ENCODE measurements at regions not wholly inside any gene's neighbourhood (a gene's known extent, or its start where the extent isn't known, plus 50 kb on each side); places are given as distances from the start of the nearest gene placed in this dataset.

DNA sequence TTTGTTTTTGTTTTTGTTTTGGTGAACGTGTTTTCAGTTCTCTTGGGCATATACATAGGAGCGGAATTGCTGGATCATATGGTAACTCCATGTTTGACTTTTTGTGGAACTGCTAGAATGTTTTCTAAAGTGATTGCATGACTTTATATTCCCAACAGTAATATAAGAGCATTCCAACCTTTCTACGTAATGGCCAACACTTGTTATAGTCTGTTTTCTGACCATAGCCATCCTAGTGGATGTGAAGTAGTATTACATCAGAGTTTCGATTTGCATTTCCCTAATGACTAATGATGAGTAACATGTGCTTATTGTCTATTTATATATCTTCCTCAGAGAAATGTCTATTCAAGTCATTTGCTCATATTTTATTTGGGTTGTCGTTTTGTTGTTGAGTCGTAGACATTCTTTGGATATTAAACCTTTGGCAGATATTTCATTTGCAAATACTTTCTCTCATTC, 268.7 kb downstream of the AEBP2 start:
- DNase-seq (ENCODE audit: extremely low read depth, low read depth), result no peak

DNA sequence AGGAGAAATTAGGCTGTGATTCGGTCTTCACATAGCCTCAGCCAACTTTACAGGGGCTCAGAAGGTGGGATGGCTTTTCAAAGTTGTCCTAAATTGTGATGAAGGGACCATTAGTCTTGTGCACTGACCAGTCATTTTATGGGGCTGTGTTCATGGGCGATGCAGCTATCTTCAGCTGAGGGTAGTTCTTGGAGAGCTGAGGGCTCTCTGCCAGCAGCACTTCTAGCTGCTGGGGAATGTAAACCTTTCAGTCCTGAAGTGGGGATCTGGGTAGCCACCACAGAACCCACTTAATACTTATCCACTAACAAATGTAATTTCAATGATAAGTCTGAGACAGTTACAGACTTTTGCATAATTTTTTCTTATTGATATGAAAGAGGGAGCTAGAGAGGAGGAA, 270.6 kb downstream of the AEBP2 start:
- no peak for DNase-seq (ENCODE audit: extremely low read depth, low read depth)

DNA sequence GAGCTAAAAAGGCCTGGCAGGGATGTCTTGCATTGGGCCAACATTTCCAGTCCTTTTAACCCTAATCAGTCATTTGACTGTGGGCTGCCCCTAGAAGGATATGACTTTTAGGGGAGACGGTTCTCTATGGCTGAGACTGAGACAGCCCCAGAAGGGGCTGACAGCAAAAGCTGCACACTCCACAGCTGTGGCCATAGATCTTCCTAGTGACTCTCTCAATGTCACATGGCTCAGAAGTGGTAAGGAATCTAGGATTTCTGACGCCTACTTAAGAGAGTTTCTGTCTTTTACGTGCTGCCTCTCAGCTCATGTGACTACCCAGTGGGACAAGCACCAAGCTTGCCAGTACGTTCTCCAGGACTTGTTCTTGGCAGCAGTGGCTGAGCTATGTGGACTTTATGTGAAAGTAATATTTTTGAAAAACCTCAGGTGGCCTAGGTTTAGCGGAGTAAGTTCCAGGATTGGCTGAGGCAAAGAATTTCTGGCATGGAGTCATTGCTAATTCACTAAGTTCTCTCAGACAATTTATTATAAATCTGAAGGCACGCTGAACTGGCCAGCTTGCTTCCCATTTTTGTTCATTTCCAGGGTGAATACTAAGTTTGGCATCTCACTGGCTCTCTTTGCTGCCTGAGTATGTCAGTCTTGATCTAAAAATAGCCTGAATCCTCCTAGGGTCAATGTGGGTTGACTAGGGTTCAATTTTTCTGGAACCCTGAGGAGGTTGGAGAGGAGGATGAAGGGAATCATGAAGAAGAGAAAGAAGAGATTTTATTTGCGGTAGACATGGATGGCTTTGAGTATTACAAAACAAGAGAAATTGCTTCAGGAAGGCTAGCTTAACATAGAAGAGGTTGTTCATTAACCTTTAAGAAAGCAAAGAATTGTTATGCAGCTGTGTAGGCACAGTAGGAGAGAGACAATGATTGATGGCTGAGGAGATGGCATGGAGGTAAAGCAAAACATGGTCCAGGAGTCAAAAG, 271.8 kb downstream of the AEBP2 start:
- DNase-seq (ENCODE audit: extremely low read depth, low read depth), result no peak

DNA sequence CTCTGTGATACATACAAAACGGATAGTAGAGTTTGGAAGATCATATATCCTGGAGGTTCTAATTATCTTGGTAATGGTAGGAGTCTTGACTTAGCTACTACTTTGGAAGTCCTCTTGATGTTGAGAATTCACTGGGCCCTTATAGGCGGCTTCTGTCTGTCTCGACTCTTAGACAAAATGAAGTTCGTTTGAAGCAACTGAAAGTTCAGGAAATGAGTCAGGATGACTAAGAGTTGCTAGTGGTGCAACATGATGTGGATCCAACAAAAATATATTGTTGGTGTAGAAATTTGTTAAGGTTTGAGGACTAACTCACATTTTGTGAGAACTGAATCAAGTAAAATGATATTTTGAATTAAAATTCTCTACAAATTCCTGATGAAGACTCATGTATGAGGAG, 272.7 kb downstream of the AEBP2 start:
- peak; percentile 29 for DNase-seq (ENCODE audit: extremely low read depth, low read depth)

DNA sequence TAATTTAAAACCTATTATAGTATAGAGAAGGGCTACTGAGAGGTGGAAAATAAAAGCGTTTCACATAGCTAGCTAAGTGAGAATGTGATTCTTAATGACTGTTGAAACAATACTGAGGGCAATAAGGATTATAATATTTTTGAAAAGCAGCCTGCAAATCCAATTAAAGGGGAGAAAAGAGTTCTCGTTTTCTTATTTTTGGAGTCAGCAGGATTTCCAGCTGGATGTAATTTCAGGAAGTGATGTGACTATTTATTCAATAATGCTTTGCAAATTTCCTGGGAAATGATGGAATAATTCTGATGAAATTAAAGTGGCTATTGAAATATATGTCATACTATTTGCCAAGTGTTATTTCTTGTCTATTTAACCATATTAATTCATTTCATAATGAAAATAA, 279.1 kb downstream of the AEBP2 start:
- DNase-seq (ENCODE audit: extremely low read depth, low read depth), result no peak

DNA sequence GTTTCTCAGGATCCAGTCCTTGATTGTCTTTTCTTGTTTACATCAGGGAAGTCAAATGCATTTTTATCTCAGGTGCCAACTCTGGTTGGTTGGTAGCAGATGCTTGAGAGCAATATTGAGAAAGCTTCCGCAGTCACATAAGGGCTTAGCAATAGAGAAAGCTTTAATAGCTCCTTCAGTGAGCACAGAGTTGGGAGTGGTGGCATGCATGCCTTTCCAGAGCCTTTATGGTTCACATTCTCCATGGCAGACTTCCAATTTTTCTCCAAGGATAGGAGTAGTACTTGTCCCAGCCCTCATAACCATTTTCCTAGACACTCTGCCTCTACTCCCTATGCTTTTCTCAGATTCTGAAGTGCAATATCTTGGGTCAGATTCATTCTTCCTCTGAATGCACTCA, 280.4 kb downstream of the AEBP2 start:
- DNase-seq (ENCODE audit: extremely low read depth, low read depth), result no peak

DNA sequence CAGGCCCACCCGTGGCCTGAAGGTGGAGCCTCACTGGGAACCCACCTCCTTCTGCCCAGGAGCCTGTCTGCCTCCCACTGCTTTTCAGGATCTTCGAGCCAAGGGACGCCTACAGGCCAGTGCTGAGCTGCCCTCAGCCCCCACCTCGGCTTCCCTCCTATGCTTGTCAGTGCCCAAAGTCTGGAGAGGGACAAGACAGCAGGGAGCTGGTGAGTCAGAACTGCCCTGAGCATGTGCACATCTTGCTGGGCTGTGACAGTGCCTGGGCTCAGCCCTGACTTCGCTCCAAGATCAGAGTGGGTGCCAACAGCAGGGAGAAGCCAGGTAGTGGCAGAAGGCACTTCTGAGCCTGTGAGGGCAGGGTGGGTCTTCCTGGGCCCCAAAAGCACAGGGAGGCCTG, 286.8 kb downstream of the AEBP2 start:
- DNase-seq (ENCODE audit: extremely low read depth, low read depth), result no peak

DNA sequence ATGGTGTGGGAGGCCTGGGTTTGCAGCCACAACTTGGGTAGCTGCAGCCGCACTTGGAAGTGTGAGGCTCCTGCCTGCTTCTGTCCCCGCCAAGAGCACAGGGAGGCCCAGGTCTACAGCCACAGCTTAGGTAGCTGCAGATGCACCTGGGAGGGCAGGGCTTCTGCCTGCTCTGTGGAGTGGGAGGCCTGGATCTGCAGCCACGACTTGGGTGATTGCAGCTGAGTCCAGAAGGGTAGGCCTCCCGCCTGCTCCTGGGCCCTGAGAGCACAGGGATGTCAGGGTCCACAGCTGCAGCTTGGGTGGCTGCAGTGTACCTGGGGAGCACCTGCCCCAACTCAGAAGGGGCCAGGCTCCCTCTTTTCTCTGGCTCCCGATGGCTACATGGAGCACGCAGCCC, 287.3 kb downstream of the AEBP2 start:
- DNase-seq (ENCODE audit: extremely low read depth, low read depth), result no peak

DNA sequence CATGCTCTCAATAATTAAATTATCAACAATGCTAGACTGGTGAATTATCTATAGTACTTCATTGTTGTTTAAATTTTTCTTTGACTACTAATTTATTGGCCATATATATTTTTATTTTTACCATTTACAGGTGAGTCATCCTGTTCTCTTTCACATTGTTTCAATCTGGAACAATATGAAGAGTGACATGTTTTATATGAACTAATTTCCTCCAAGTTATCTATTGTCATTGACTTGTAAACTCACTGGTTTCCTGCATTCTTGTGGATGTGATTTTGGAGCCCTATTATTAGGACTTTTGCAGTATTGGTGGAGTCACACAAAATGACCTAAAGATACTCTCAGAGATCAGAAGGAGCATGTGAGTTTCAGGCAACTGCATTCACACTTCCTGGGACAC, 297.7 kb downstream of the AEBP2 start:
- no peak for DNase-seq (ENCODE audit: extremely low read depth, low read depth)

DNA sequence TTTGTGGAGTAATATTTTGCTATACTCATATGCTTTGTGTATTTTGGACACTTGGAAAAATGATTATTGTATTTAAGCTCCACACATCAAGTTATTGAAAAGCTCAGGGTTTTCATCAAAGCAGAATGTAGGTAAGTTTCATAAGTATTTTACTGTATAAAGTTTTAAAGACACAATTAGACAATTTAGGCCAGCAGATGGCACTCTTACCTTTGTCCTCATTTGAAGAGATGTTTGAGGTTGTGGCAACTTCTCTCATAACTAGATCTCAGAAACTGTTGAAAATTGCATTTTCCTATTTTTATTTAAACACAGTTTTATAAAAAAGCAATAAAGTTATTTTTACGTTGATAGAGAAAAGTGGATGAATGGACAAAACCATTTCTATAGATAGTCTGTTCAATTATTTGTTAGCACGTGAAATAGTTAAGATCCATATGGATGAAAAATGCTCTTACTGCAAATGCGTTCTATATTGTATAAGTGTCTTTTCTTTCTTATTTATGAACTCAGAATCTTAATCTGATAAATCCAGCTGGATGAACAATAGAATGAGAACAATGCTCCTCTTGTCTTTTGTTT, 300.0 kb downstream of the AEBP2 start:
- DNase-seq (ENCODE audit: extremely low read depth, low read depth), result peak; percentile 80

DNA sequence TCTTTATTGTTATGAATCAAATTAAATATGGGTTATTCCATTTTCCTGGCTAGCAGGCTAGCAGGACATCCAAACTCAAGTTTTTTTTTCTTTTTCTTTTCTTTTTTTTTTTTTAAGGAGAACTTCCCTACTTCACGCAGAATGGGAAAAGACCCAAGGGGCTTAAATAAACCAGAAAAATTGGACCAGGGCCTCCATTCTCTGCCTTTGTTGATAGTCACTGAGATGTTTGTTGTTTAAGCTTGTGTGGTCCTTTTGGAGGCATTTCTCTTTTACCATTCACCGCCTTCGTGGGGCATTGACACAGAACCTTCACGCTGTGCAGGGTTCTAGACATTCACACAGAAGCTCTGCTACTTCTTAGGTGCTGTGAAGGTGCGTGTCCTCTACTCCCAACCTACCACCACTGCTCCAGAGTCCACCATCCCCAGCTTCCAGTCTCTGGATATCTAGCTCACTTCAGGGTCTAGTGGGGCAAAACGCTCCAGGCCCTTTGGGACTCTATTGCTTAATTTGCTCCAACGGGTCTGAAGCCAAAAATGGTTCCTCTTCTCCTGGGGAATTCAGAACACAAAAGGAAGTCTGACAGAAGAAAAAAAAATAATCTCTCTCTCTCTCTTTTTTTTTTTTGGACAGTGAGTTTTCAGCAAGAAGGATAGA, 301.3 kb downstream of the AEBP2 start:
- no peak for DNase-seq (ENCODE audit: extremely low read depth, low read depth)

DNA sequence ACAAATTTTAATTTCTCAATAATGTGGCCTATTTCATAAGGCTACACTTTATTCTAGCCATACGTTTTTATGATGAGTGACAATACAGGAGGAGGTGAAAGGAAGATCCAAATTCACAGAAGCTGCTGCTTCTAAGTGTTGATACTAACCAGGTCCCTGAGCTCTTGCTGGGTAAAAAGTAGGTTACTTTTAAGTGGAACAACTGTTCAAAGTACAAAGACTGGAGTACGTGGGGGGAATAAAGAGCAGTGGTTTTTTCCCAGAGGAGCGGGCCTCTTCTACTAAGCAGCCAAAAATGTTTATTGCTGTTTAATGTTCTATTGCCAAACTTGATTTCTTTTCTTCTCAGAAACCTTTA, 301.8 kb downstream of the AEBP2 start:
- no peak for DNase-seq (ENCODE audit: extremely low read depth, low read depth)

DNA sequence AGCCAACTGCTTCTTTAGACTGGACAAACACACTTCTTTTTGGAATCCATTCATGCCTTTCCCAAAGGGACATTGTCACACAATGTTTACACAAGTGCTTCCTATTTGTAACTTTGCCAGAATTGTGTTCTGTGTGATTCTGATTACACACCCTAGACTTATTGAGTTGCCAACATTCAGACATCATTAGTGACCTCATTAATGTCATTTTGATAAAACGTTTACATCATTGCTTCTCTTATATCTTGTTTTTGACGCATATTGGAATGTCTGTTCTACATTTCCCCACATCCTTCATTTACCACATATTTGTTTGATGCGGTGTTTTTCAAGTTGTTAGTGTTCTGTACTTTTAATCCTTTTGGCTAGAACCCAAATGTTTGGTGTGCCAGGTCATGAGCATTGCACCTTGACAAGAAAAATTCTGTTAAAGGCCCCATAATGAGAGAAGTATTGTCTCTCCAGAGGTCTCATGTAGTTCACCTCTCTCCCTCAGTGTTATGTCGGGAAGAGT, 305.5 kb downstream of the AEBP2 start:
- peak; percentile 97 for DNase-seq (ENCODE audit: extremely low read depth, low read depth)

DNA sequence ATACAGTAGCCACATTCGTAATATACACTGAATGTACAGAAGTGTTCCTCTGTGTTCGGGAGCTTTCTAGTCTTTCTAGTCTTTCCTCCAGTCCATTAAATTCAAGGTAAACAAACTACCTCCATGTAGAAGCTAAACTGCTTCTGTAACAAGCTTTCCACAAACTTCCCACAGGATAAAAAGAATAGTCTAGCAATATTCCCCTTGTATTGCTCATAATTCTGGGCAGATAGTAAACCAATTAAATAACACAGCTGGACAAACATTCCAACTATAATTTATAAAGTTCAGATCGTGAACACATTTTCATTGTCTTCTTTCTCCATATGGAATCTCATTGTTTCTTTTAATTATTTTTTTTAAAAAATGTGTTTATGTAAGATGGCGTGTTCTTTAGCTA, 307.2 kb downstream of the AEBP2 start:
- no peak for DNase-seq (ENCODE audit: extremely low read depth, low read depth)

DNA sequence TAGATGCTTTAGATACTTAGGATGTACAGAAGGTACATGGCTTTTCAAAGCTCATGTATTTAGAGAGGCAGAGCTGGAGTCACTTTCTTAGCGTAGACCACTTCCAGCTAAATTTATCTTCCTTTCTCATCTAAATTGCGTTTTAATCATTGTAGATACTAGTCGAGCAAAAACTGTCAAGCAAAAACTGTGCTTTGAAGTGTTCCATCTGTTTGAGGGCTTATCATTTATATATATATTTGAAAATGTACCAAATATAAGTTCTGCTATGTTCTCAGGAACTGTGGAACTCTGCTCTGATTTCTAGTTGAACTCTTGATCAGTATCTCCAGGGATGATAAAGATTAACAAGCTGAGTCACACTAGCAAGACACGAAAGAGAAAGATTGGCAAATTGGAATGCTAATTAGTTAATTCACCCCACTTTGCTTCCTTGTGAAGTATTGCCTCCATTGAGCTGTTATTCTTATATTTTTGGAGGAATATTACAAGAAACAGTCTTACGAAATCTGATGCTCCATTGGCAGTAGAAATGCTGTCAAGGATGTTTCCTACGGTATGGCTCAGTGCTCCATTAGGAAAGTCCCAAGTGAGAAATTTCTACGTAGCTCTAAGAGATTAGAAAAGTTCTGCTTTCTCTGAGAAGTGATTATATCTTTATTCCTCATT, 310.7 kb downstream of the AEBP2 start:
- no peak for DNase-seq (ENCODE audit: extremely low read depth, low read depth)

DNA sequence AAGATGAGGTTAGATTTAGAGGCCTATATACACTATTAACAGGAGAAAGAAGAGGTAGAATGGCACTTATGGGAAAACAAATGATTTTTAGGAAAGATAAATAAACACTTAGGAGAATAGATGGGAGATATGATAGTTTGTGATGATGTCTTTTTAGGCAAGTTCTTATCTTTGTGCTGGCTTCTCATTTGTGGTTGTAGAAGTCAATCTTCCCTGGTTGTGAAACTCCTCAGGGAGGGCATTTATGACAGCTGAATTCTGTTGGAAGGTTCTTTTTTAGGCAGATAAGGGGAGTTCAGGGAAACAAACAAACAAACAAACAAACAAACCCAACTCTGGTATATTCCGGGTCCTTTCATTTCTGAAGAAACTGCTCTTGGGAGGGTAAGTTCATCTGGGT, 311.8 kb downstream of the AEBP2 start:
- no peak for DNase-seq (ENCODE audit: extremely low read depth, low read depth)

DNA sequence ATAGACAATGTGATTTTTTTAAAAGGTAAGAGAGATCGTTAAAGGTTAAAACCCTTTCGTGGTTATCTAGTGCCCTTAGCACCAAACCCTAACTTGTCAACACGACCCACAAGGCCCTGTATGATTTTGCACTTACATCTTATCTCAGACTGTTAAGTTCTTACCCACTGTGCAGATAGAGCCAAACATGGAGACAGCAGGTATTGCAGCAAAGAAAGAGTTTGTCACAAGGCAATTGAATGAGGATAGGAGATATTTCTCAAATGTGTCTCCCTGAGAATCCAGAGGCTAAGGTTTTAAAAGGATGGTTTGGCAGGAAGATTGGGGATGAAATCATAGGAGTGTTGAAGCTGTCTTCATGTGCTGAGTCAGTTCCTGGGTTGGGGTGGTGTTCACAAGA, 313.4 kb downstream of the AEBP2 start:
- no peak for DNase-seq (ENCODE audit: extremely low read depth, low read depth)

DNA sequence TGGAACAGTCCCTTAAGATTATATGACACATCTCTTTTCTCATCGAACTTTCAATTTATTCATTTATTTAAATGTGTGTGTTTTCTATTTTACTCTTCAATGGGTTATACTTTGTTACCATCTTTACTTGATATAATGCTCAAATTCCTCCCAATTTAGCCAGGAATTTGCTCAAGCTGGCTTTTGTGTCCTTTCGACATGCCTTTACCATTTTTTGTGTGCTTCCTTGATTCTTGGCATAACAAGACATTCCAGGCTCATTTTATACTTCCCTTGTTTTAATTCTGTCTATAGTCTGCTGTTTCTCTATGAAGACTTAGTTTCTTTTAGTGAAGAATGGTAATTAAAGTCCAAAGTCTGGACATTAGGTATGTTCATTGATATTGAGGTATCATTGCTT, 315.8 kb downstream of the AEBP2 start:
- no peak for DNase-seq (ENCODE audit: extremely low read depth, low read depth)

DNA sequence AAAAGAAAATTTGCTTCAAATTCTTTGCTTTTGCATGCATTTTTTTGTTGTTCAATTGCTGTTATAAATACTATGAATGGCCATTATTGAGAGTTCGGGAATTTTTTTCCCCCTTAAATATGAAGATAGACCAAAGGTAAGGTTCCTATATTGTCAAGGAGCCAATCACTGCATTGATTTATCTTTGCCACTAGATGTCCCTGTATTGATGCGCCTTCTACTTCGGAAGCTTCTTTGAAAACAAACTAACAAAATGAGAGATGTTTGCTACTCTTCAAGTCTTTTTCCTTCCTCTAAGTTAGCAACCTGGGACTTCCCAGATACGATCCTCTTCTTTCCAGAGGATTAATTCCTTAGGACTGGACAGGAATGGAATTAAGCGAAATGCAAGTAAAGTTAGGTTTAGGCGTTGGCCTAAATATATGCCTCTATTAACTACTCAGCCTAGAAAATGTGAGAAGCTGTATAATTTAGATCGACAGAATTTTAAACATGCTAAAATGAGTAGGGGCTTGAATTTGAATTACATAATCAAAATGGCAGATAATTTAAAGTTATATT, 318.1 kb downstream of the AEBP2 start:
- peak; percentile 56 for DNase-seq (ENCODE audit: extremely low read depth, low read depth)

DNA sequence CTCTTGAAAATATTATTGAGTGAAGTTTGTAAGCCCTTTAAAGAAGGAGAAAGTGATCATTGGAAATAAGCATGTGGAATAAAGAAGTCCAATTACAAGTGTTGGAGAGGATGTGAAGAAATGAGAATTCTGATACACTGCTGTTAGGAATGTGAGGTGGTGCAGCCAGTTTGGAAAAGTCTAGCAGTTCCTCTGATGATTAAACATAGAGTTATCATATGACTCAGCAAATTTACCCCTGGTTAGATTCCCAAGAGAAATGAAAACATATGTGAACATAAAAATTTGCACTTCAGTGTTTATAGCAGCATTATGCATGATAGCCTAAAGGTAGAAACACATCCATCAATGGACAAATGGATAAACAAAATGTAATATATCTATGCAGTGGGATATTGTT, 319.9 kb downstream of the AEBP2 start:
- DNase-seq (ENCODE audit: extremely low read depth, low read depth), result peak; percentile 78

DNA sequence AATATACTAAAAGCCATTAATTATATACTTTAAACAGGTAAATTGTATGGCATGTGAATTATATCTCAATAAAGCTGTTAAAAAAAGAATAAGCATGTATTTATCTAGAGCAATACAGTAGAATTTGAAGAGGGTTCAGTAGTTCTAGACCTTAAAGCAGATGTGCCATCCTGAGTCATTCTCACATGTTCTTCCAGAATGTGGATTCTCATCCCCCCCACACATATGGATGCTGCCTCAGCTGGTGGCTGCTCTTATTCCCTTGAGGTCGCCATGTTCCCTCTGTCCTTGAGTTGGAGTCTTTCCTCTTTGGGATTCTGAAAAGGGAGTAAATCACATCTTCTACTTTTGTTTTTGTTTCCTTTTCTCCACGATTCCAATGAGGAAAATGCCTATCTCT, 321.3 kb downstream of the AEBP2 start:
- DNase-seq (ENCODE audit: extremely low read depth, low read depth), result no peak

All from NCI-H460 (cell line).